HEK293 (cell line): ENCODE measurements at regions not wholly inside any gene's neighbourhood (a gene's known extent, or its start where the extent isn't known, plus 50 kb on each side); places are given as distances from the start of the nearest gene placed in this dataset.

Source experiments
- CTCF ChIA-PET: fragments of 350-600 bp; formaldehyde crosslinking; extraction: SDS; loops from one replicate; lab custom pipeline; 2021; ENCODE audit warnings: antibody characterized with exemption; lab: Yijun Ruan, JAX
- POLR2A ChIA-PET: fragments of 300-600 bp; formaldehyde crosslinking; extraction: SDS; loops from one replicate; lab custom pipeline; 2020; ENCODE audit warnings: antibody characterized with exemption, inconsistent platforms; lab: Yijun Ruan, JAX
- H3K27ac ChIP-seq: fragments of 200-500 bp; sonication (Bioruptor generic); 2 replicates; pipeline ENCODE4 v1.5.1; 2014; ENCODE audit warnings: low read depth, low read length, control low read depth, inconsistent platforms; ENCODE audit errors: extremely low read depth
- H3K36me3 ChIP-seq, 2 experiments: fragments of 200-500 bp in 1 of 2; sonication (Bioruptor generic) in 1 of 2; 1 replicate in 1 of 2; 2 replicates in 1 of 2; pipeline ENCODE4 v1.5.1; 2014 to 2017; ENCODE audit warnings: inconsistent platforms in 2 of 2, low read length in 2 of 2; ENCODE audit not compliant: control insufficient read depth in 2 of 2, insufficient read depth in 1 of 2
- H3K4me1 ChIP-seq: fragments of 200-500 bp; sonication (Bioruptor generic); 2 replicates; pipeline ENCODE4 v1.5.1; 2014; ENCODE audit warnings: mild to moderate bottlenecking, low read length, inconsistent platforms; ENCODE audit not compliant: control insufficient read depth, insufficient read depth
- H3K4me3 ChIP-seq: 2 replicates; pipeline ENCODE4 v1.5.1; 2011; ENCODE audit warnings: low read depth, mild to moderate bottlenecking, control low read depth, low read length, moderate library complexity
- H3K9me3 ChIP-seq: fragments of 200-500 bp; sonication (Bioruptor generic); 2 replicates; pipeline ENCODE4 v1.5.1; 2014; ENCODE audit warnings: low read depth, low read length, inconsistent platforms; ENCODE audit not compliant: control insufficient read depth, insufficient read depth
- KLF10 ChIP-seq: fragments of 450-650 bp; IDR thresholded peaks from 2 replicates; pipeline ENCODE4 v1.5.1; 2018; ENCODE audit warnings: missing biosample characterization, mild to moderate bottlenecking, missing genetic modification characterization
- REST ChIP-seq: fragments of 450-650 bp; formaldehyde crosslinking; IDR thresholded peaks from 2 replicates; pipeline ENCODE4 v1.5.1; 2016; ENCODE audit warnings: missing biosample characterization, missing genetic modification characterization
- TCF7L2 ChIP-seq: IDR thresholded peaks from 2 replicates; pipeline ENCODE4 v1.6.1; 2011; ENCODE audit warnings: low read depth, mild to moderate bottlenecking, inconsistent platforms, low read length, moderate library complexity, borderline replicate concordance
- ZBTB1 ChIP-seq: fragments of 450-650 bp; formaldehyde crosslinking; IDR thresholded peaks from 2 replicates; pipeline ENCODE4 v1.5.1; 2016; ENCODE audit warnings: missing biosample characterization, missing genetic modification characterization
- ZEB2 ChIP-seq: fragments of 450-650 bp; formaldehyde crosslinking; IDR thresholded peaks from 2 replicates; pipeline ENCODE4 v1.5.1; 2016; ENCODE audit warnings: missing biosample characterization, missing genetic modification characterization
- ZNF140 ChIP-seq: fragments of 450-650 bp; formaldehyde crosslinking; IDR thresholded peaks from 2 replicates; pipeline ENCODE4 v1.5.1; 2016; ENCODE audit warnings: missing biosample characterization, missing genetic modification characterization
- ZNF366 ChIP-seq: fragments of 450-650 bp; formaldehyde crosslinking; conservative IDR thresholded peaks from 2 replicates; pipeline ENCODE4 v1.5.1; 2016; ENCODE audit warnings: missing biosample characterization, missing genetic modification characterization
- ZNF501 ChIP-seq: fragments of 450-650 bp; formaldehyde crosslinking; IDR thresholded peaks from 2 replicates; pipeline ENCODE4 v1.5.1; 2016; ENCODE audit warnings: missing biosample characterization, missing genetic modification characterization
- ZNF514 ChIP-seq: fragments of 450-650 bp; formaldehyde crosslinking; IDR thresholded peaks from 2 replicates; pipeline ENCODE4 v1.5.1; 2016; ENCODE audit warnings: missing biosample characterization, missing genetic modification characterization
- ZNF529 ChIP-seq: fragments of 450-650 bp; formaldehyde crosslinking; IDR thresholded peaks from 2 replicates; pipeline ENCODE4 v1.5.1; 2017; ENCODE audit warnings: missing genetic modification characterization, missing biosample characterization; ENCODE audit not compliant: insufficient replicate concordance
- ZNF549 ChIP-seq: fragments of 450-650 bp; IDR thresholded peaks from 2 replicates; pipeline ENCODE4 v1.5.1; 2018; ENCODE audit warnings: missing biosample characterization, missing genetic modification characterization, mild to moderate bottlenecking, inconsistent platforms, moderate library complexity
- ZNF558 ChIP-seq: fragments of 450-650 bp; formaldehyde crosslinking; IDR thresholded peaks from 2 replicates; pipeline ENCODE4 v1.5.1; 2016; ENCODE audit warnings: missing biosample characterization, missing genetic modification characterization
- ZNF561 ChIP-seq: fragments of 450-650 bp; IDR thresholded peaks from 2 replicates; pipeline ENCODE4 v1.5.1; 2018; ENCODE audit warnings: missing biosample characterization, missing genetic modification characterization, borderline replicate concordance
- ZNF571 ChIP-seq: fragments of 450-650 bp; formaldehyde crosslinking; IDR thresholded peaks from 2 replicates; pipeline ENCODE4 v1.5.0; 2017; ENCODE audit warnings: missing biosample characterization, missing genetic modification characterization
- ZNF626 ChIP-seq: fragments of 450-650 bp; sonication (Bioruptor Pico); formaldehyde crosslinking; IDR thresholded peaks from 2 replicates; pipeline ENCODE4 v1.5.1; 2018; ENCODE audit warnings: missing biosample characterization, missing genetic modification characterization, inconsistent platforms
- ZNF639 ChIP-seq: fragments of 450-650 bp; formaldehyde crosslinking; IDR thresholded peaks from 2 replicates; pipeline ENCODE4 v1.5.1; 2016; ENCODE audit warnings: missing biosample characterization, missing genetic modification characterization
- ZNF692 ChIP-seq: fragments of 450-650 bp; formaldehyde crosslinking; IDR thresholded peaks from 2 replicates; pipeline ENCODE4 v1.5.1; 2016; ENCODE audit warnings: missing biosample characterization, missing genetic modification characterization
- ZSCAN16 ChIP-seq: fragments of 450-650 bp; formaldehyde crosslinking; IDR thresholded peaks from 2 replicates; pipeline ENCODE4 v1.5.1; 2016; ENCODE audit warnings: missing biosample characterization, missing genetic modification characterization
- ZXDB ChIP-seq: fragments of 450-650 bp; formaldehyde crosslinking; IDR thresholded peaks from 2 replicates; pipeline ENCODE4 v1.5.1; 2016; ENCODE audit warnings: missing biosample characterization, missing genetic modification characterization
- TF ChIP-seq, protein P1 (sequence below): fragments of 450-650 bp; formaldehyde crosslinking; optimal IDR thresholded peaks from 2 replicates; pipeline ENCODE3; 2016; ENCODE audit warnings: missing biosample characterization, mild to moderate bottlenecking, missing genetic modification characterization
- TF ChIP-seq, protein P2 (sequence below): fragments of 450-650 bp; formaldehyde crosslinking; IDR thresholded peaks from 2 replicates; pipeline ENCODE4 v1.5.1; 2016; ENCODE audit warnings: missing biosample characterization, missing genetic modification characterization

- POLR2A ChIA-PET = no interaction called here
- Histone ChIP-seq H3K27ac (no peak overlapping the region), H3K4me1 (peaks cover 18% of the 10 kb centered on the region), H3K4me3 (no peak overlapping the region)
- TF ChIP-seq TCF7L2 (no peak), ZNF140 (no peak), ZSCAN16 (tag by site-specific recombination) (no peak), REST (tag by site-specific recombination) (no peak), ZNF561 (tag by site-specific recombination) (no peak), ZBTB1 (tag by site-specific recombination) (no peak)
- TF ChIP-seq, all 188 proteins: peak for 0
- Histone ChIP-seq H3K9me3 (no peaks in the 10 kb centered on the region; the same call in 1 of the 2 replicates), H3K36me3 (no peaks in the 10 kb centered on the region)
- CTCF ChIA-PET = no interaction called here
Measured at GRCh38 chr21:16538936-16539440, 809.2 kb downstream of the USP25 start.

DNA sequence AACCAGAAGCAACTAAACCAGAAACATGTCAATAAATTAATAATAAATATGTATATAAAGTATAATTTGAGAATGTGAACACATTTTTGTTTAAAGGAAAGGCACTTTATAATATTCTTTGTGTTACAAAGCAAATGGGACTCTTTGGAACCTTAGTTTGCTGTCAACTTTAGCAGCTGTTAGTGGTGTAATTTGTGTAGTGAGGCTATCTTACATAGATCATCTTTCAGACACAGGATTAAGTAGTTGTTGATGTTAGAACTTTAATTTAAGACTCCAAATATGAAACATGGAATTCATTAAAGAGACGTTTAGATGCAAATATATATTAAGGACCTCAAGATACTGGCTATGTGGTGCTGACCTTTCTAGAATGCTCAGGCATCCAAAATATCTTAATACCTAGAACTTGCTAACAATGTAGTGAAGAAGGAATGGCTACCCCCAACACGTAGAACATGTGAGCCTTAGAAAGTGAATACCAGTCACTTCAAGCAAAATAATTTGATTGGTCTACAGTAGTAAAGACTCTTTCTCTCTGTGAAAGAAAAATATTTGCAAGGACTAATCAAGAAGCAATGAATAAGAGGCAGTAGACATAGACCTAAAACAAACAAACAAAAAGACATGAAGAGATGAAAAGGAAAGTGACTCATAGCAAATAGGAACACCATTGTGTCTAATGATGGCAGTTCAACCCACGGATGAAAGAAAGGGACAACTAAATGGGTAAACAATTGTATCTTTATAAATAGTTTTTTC lies 811.4 kb downstream of the USP25 start:
- peaks cover 8% of the 10 kb centered on the region; the same call in 1 of the 2 replicates for H3K4me1 ChIP-seq
- TF ChIP-seq ZNF366 (tag by site-specific recombination) = no peak
- TF ChIP-seq ZNF514 (tag by site-specific recombination) = no peak
- TF ChIP-seq, protein P1, sequence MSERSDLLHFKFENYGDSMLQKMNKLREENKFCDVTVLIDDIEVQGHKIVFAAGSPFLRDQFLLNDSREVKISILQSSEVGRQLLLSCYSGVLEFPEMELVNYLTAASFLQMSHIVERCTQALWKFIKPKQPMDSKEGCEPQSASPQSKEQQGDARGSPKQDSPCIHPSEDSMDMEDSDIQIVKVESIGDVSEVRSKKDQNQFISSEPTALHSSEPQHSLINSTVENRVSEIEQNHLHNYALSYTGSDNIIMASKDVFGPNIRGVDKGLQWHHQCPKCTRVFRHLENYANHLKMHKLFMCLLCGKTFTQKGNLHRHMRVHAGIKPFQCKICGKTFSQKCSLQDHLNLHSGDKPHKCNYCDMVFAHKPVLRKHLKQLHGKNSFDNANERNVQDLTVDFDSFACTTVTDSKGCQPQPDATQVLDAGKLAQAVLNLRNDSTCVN (tag by site-specific recombination) = no peak
- TF ChIP-seq ZXDB (tag by site-specific recombination) = no peak
- TF ChIP-seq, protein P2, sequence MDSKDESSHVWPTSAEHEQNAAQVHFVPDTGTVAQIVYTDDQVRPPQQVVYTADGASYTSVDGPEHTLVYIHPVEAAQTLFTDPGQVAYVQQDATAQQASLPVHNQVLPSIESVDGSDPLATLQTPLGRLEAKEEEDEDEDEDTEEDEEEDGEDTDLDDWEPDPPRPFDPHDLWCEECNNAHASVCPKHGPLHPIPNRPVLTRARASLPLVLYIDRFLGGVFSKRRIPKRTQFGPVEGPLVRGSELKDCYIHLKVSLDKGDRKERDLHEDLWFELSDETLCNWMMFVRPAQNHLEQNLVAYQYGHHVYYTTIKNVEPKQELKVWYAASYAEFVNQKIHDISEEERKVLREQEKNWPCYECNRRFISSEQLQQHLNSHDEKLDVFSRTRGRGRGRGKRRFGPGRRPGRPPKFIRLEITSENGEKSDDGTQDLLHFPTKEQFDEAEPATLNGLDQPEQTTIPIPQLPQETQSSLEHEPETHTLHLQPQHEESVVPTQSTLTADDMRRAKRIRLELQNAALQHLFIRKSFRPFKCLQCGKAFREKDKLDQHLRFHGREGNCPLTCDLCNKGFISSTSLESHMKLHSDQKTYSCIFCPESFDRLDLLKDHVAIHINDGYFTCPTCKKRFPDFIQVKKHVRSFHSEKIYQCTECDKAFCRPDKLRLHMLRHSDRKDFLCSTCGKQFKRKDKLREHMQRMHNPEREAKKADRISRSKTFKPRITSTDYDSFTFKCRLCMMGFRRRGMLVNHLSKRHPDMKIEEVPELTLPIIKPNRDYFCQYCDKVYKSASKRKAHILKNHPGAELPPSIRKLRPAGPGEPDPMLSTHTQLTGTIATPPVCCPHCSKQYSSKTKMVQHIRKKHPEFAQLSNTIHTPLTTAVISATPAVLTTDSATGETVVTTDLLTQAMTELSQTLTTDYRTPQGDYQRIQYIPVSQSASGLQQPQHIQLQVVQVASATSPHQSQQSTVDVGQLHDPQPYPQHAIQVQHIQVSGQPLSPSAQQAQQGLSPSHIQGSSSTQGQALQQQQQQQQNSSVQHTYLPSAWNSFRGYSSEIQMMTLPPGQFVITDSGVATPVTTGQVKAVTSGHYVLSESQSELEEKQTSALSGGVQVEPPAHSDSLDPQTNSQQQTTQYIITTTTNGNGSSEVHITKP = no peak
- TF ChIP-seq ZNF571 (tag by site-specific recombination) = no peak
- no peak for TF ChIP-seq ZNF692 (tag by site-specific recombination)
- no peak for TF ChIP-seq ZNF501
- TF ChIP-seq ZNF558 (tag by site-specific recombination) = no peak
- no peak for TF ChIP-seq ZNF626 (tag by site-specific recombination)
- TF ChIP-seq ZEB2 (tag by site-specific recombination) = no peak
- no peak for TF ChIP-seq ZNF529 (tag by site-specific recombination)
- TF ChIP-seq KLF10 (tag by site-specific recombination) = no peak
- TF ChIP-seq ZNF549 (tag by site-specific recombination) = no peak
- TF ChIP-seq ZNF639 (tag by site-specific recombination) = no peak
- no peak overlapping the region for H3K4me3 ChIP-seq
- H3K9me3 ChIP-seq = no peaks in the 10 kb centered on the region; the same call in 1 of the 2 replicates
- CTCF ChIA-PET = interaction anchor here (0.7 kb wide), 1 partner anchor 29 kb away, joined by 6 read pairs; no protein-coding TSS in a partner anchor
- POLR2A ChIA-PET = no interaction called here
- no peaks in the 10 kb centered on the region for H3K36me3 ChIP-seq
- H3K27ac ChIP-seq = no peak overlapping the region
